ENCODE measurements at regions not wholly inside any gene's neighbourhood (a gene's known extent, or its start where the extent isn't known, plus 50 kb on each side); places are given as distances from the start of the nearest gene placed in this dataset.
"Not testable (repeated sequence)": the region's sequence is repeated elsewhere in the genome, so short reads cannot be mapped to it uniquely, and the experiment has no call there.

DNA sequence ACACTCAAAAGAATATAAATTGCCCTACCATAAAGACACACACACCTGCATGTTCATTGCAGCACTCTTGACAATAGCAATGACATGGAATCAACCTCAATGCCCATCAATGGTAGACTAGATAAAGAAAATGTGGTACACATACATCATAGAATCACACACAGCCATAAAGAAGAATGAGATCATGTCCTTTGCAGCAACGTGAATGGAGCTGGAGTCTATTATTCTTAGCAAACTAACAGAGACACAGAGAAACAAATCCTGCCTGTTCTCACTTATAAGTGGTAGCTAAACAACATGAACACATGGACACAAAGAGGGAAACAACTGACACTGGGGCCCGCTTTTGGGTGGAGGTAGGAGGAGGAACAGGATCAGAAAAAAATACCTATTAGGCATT is 2062.2 kb upstream of the CDH6 start:
- no peaks in the 10 kb centered on the region for H3K27me3 ChIP-seq (ENCODE audit: insufficient read depth, low read length)
- H2AFZ ChIP-seq (ENCODE audit: low read depth, low read length), result no peak overlapping the region
- no peaks in the 10 kb centered on the region for H3K9me3 ChIP-seq (ENCODE audit: low read length)
- H3K4me3 ChIP-seq (ENCODE audit: low read length), result no peak overlapping the region
- H3K36me3 ChIP-seq (ENCODE audit: insufficient read depth, low read length), result no peaks in the 10 kb centered on the region
- no peaks in the 10 kb centered on the region for H3K4me1 ChIP-seq (ENCODE audit: insufficient read depth, low read length)

DNA sequence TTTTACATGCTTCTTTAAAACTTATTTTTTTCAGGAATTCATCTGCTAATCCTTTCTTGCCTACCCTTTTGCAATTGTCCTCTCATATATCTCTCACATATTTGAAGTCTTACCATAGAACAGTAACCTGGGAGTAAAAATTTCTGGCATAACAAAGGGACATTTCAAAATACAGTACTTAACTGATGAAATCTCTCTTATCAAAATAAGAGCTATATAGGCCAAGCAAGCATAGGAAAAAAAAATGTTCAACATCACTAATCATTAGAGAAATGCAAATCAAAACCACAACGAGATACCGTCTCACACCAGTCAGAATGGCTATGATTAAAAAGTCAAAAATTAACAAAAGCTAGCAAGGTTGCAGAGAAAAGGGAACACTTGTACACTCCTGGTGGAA is 2062.7 kb upstream of the CDH6 start:
- H3K27me3 ChIP-seq (ENCODE audit: insufficient read depth, low read length), result no peaks in the 10 kb centered on the region
- H3K4me3 ChIP-seq (ENCODE audit: low read length), result no peak overlapping the region
- H3K9me3 ChIP-seq (ENCODE audit: low read length), result no peaks in the 10 kb centered on the region
- H3K36me3 ChIP-seq (ENCODE audit: insufficient read depth, low read length), result no peaks in the 10 kb centered on the region
- H3K4me1 ChIP-seq (ENCODE audit: insufficient read depth, low read length), result no peaks in the 10 kb centered on the region
- no peak overlapping the region for H2AFZ ChIP-seq (ENCODE audit: low read depth, low read length)

DNA sequence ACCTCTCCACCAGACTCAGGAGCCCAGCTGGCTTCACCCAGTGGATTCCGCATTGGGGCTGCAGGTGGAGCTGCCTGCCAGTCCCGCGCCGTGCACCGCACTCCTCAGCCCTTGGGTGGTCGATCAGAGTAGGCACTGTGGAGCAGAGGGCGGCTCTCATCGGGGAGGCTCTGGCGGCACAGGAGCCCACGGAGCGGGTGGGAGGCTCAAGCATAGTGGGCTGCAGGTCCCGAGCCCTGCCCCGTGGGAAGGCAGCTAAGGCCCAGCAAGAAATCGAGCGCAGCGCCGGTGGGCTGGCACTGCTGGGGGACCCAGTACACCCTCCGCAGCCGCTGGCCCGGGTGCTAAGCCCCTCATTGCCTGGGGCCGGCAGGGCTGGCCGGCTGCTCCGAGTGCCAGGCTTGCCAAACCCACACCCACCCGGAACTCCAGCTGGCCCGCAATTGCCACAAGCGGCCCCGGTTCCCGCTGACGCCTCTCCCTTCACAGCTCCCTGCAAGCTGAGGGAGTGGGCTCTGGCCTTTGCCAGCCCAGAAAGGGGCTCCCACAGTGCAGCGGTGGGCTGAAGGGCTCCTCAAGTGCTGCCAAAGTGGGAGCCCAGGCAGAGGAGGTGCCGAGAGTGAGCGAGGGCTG is 2065.8 kb upstream of the CDH6 start:
- not testable (repeated sequence) for H3K27me3 ChIP-seq (ENCODE audit: insufficient read depth, low read length); H3K36me3 ChIP-seq (ENCODE audit: insufficient read depth, low read length); H3K9me3 ChIP-seq (ENCODE audit: low read length); H2AFZ ChIP-seq (ENCODE audit: low read depth, low read length); H3K4me3 ChIP-seq (ENCODE audit: low read length); H3K4me1 ChIP-seq (ENCODE audit: insufficient read depth, low read length)

DNA sequence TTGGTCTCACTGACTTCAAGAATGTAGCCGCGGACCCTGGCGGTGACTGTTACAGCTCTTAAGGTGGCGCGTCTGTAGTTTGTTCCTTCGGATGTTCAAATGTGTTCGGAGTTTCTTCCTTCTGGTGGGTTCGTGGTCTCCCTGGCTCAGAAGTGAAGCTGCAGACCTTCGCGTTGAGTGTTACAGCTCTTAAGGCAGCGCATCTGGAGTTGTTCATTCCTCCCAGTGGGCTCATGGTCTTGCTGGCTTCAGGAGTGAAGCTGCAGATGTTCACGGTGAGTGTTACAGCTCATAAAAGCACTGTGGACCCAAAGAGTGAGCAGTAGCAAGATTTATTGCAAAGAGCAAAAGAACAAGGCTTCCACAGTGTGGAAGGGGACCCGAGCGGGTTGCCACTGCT is 2067.0 kb upstream of the CDH6 start:
- H3K4me1 ChIP-seq (ENCODE audit: insufficient read depth, low read length); H3K9me3 ChIP-seq (ENCODE audit: low read length); H3K36me3 ChIP-seq (ENCODE audit: insufficient read depth, low read length); H3K4me3 ChIP-seq (ENCODE audit: low read length); H2AFZ ChIP-seq (ENCODE audit: low read depth, low read length); H3K27me3 ChIP-seq (ENCODE audit: insufficient read depth, low read length): not testable (repeated sequence)

DNA sequence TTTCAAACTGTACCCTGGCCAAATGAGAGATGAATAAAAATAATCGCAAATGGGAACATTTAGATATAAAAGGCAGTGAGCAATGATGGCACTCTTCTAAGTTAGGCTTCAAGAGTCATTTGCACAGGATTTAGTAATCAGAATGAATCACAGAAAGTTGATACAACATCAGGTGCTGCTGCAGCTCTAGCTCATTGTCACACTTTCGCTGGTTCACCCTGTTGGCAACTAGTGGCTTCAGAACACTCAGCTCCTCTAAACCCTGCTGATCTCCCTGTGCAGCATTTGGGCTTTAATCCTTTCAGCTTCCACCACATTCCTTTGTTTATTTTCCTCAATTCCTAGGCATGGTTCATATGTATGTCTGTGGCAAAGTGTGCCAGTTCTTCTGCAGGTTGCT is 2071.2 kb upstream of the CDH6 start:
- no peak overlapping the region for H2AFZ ChIP-seq (ENCODE audit: low read depth, low read length)
- H3K4me1 ChIP-seq (ENCODE audit: insufficient read depth, low read length), result peaks cover 3% of the 10 kb centered on the region
- H3K9me3 ChIP-seq (ENCODE audit: low read length), result no peaks in the 10 kb centered on the region
- H3K27me3 ChIP-seq (ENCODE audit: insufficient read depth, low read length), result no peaks in the 10 kb centered on the region
- H3K4me3 ChIP-seq (ENCODE audit: low read length), result no peak overlapping the region
- no peaks in the 10 kb centered on the region for H3K36me3 ChIP-seq (ENCODE audit: insufficient read depth, low read length)

DNA sequence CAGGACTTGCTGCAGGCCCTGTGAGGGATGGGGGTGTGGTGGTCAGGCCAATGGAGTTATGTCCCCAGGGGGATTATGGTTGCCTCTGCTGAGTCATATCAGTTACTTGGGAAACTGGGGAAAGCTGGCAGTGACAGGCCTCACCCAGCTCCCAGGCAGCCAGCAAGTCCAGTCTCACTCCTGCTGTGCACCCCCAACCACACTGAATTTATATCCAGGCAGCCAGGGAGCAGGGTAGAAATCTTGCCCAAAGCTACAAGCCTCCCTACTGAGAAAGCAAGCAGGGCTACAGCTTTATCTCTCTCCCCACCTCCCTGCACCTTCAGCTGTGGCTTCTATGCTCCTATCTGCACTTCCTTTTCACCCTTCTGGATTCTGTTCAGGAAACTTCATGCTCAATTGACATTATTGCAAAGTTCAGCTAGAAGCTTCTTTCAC is 2076.0 kb upstream of the CDH9 start:
- Histone ChIP-seq H2AFZ (ENCODE audit: low read depth, low read length) (no peak overlapping the region), H3K36me3 (ENCODE audit: insufficient read depth, low read length) (no peaks in the 10 kb centered on the region), H3K4me1 (ENCODE audit: insufficient read depth, low read length) (no peaks in the 10 kb centered on the region), H3K9me3 (ENCODE audit: low read length) (no peaks in the 10 kb centered on the region), H3K4me3 (ENCODE audit: low read length) (no peak overlapping the region), H3K27me3 (ENCODE audit: insufficient read depth, low read length) (no peaks in the 10 kb centered on the region)

DNA sequence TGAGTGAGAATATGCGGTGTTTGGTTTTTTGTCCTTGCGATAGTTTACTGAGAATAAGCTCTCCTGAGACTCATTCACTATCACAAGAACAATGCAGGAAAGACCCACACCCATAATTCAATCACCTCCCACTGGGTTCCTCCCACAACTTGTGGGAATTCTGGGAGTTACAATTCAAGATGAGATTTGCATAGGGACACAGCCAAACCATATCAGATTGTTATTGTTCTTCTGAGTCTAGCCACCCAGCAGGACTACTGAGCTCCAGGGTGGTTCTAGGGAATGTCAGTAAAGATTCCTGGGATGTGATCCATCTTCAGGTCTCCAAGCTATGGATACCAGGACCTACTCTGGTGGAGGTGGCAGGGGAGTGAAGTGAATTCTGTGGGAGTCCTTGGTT is 2075.1 kb upstream of the CDH9 start:
- no peak overlapping the region for H3K4me3 ChIP-seq (ENCODE audit: low read length)
- H3K9me3 ChIP-seq (ENCODE audit: low read length), result no peaks in the 10 kb centered on the region

DNA sequence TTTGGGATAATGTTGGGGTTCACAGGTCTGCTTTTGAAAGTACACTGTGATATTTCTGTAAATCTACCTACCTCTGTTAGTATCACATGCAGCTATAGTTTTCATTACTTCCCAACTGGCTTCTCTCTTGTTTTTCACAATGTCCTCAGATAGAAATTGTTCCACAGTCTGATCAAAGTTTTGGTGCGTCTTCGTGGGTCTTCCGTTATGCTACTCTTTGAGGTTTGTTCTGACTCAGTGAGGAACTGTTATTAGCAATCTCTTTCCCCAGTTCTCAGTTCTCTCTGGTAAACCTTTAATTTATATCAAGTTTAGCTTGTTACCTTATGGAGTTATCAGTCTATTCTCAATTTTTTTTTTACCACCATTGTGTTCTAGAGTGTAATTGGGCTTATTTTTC is 2061.2 kb upstream of the CDH9 start:
- Histone ChIP-seq H3K4me3 (ENCODE audit: low read length) (no peak overlapping the region), H3K36me3 (ENCODE audit: insufficient read depth, low read length) (no peaks in the 10 kb centered on the region), H3K9me3 (ENCODE audit: low read length) (no peaks in the 10 kb centered on the region), H2AFZ (ENCODE audit: low read depth, low read length) (no peak overlapping the region), H3K27me3 (ENCODE audit: insufficient read depth, low read length) (no peaks in the 10 kb centered on the region), H3K4me1 (ENCODE audit: insufficient read depth, low read length) (no peaks in the 10 kb centered on the region)

More for the DNA sequence above, 2075.1 kb upstream of the CDH9 start:
- no peak overlapping the region for H2AFZ ChIP-seq (ENCODE audit: low read depth, low read length)
- no peaks in the 10 kb centered on the region for H3K4me1 ChIP-seq (ENCODE audit: insufficient read depth, low read length)
- H3K36me3 ChIP-seq (ENCODE audit: insufficient read depth, low read length), result no peaks in the 10 kb centered on the region
- H3K27me3 ChIP-seq (ENCODE audit: insufficient read depth, low read length), result no peaks in the 10 kb centered on the region

DNA sequence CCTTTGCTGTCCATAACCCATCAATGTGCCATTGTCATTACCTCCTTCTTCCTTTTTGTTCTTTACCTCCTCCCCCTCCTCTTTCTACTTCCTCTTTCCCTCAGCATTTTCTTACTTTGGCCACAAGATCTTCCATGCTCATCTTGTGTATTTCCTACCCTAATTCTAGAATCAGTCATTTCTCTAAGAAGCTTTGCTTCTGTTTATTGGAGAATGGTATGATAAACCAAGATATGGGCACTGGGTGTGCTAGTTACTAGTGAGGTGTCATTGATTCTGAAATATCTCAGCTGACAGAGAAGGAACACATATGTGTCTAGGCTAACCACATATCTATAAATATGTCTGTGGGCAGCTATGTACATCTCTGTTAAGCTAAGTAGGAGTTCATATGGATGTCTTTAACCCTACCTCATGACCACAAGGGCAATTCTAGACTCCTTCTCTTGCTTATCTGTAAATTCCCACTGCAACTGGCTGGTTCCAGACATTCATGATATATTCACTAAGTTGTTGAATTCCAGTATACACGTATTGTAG is 2051.3 kb upstream of the CDH9 start:
- no peak overlapping the region for H3K4me3 ChIP-seq (ENCODE audit: low read length)
- no peaks in the 10 kb centered on the region for H3K36me3 ChIP-seq (ENCODE audit: insufficient read depth, low read length)
- H3K27me3 ChIP-seq (ENCODE audit: insufficient read depth, low read length), result no peaks in the 10 kb centered on the region
- no peaks in the 10 kb centered on the region for H3K9me3 ChIP-seq (ENCODE audit: low read length)
- H2AFZ ChIP-seq (ENCODE audit: low read depth, low read length), result no peak overlapping the region
- H3K4me1 ChIP-seq (ENCODE audit: insufficient read depth, low read length), result no peaks in the 10 kb centered on the region

DNA sequence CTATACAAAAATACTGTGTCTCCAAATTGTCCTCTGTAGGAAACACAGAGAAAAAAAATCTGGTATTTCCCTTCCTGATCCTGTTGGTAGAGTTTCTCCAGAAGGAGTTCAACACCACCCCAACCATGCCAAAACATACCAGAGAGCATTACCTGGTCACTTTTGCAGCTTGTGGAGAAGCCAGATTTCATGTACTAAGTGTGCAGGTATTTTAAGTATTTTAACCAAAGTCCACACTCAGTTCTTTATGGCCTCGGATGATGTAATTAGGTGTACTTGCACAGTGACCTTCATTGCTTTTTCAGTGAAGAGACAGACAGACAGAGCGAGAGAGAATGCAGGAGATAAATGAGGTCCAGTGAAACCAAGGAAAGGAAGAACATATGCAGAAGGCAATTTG is 2046.8 kb upstream of the CDH9 start:
- H3K36me3 ChIP-seq (ENCODE audit: insufficient read depth, low read length), result no peaks in the 10 kb centered on the region
- no peaks in the 10 kb centered on the region for H3K27me3 ChIP-seq (ENCODE audit: insufficient read depth, low read length)
- H3K4me3 ChIP-seq (ENCODE audit: low read length), result no peak overlapping the region
- H2AFZ ChIP-seq (ENCODE audit: low read depth, low read length), result no peak overlapping the region
- no peaks in the 10 kb centered on the region for H3K9me3 ChIP-seq (ENCODE audit: low read length)
- no peaks in the 10 kb centered on the region for H3K4me1 ChIP-seq (ENCODE audit: insufficient read depth, low read length)

DNA sequence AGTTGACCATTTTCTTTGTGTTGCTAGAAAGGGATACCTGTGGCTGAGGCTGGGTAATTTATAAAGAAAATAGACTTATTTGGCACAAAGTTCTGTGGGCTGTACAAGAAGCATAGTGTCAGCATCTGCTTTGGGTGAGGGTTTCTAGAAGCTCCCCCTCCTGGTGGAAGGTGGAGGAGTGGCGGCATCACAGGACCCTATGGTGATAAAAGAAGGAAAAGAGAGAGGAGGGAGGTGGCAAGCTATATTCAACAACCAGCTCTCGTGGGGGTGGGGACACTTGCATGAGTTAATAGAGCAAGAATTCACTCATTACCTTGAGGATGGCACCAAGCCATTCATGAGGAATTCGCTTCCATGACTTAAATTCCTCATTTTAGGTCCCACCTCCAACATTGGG is 2041.4 kb upstream of the CDH9 start:
- Histone ChIP-seq H3K4me1 (ENCODE audit: insufficient read depth, low read length) (no peaks in the 10 kb centered on the region), H3K4me3 (ENCODE audit: low read length) (no peak overlapping the region), H2AFZ (ENCODE audit: low read depth, low read length) (no peak overlapping the region), H3K36me3 (ENCODE audit: insufficient read depth, low read length) (no peaks in the 10 kb centered on the region), H3K9me3 (ENCODE audit: low read length) (no peaks in the 10 kb centered on the region), H3K27me3 (ENCODE audit: insufficient read depth, low read length) (no peaks in the 10 kb centered on the region)

DNA sequence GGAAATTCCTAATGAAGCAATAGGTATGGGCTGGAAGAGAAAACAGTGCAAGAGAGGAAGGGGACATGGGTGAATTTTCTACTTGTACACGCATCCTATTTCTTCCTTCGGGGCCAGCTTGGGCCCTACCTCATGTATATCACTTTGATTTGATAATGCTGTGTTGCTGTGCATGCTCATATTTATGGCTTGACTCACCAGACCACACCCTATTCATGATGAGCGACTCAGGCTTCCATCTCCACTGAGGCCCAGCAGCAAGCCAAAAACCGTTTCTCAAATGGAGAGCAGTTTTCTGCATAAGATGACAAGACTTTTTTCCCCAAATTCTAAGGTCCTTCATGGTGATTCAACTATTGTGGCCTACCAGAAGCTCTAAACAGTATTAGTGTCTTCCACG is 2039.1 kb upstream of the CDH9 start:
- H3K36me3 ChIP-seq (ENCODE audit: insufficient read depth, low read length), result no peaks in the 10 kb centered on the region
- no peaks in the 10 kb centered on the region for H3K9me3 ChIP-seq (ENCODE audit: low read length)
- H2AFZ ChIP-seq (ENCODE audit: low read depth, low read length), result no peak overlapping the region
- no peaks in the 10 kb centered on the region for H3K4me1 ChIP-seq (ENCODE audit: insufficient read depth, low read length)
- no peak overlapping the region for H3K4me3 ChIP-seq (ENCODE audit: low read length)
- H3K27me3 ChIP-seq (ENCODE audit: insufficient read depth, low read length), result no peaks in the 10 kb centered on the region

DNA sequence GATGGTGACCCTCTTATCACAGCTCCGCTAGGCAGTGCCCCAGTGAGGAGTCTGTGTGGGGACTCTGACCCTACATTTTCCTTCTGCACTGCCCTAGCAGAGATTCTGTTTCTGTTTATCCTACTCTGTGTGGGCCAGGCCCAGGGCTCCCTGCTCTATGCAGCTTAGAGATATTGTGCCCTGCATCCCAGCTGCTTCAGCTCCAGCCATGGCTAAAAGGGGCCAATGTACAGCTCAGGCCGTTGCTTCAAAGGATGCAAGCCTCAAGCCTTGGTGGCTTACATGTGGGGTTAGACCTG is 2030.7 kb upstream of the CDH9 start:
- Histone ChIP-seq H3K36me3 (ENCODE audit: insufficient read depth, low read length) (no peaks in the 10 kb centered on the region), H3K9me3 (ENCODE audit: low read length) (no peaks in the 10 kb centered on the region), H3K4me1 (ENCODE audit: insufficient read depth, low read length) (peaks cover 3% of the 10 kb centered on the region), H3K27me3 (ENCODE audit: insufficient read depth, low read length) (no peaks in the 10 kb centered on the region), H2AFZ (ENCODE audit: low read depth, low read length) (no peak overlapping the region), H3K4me3 (ENCODE audit: low read length) (no peak overlapping the region)

DNA sequence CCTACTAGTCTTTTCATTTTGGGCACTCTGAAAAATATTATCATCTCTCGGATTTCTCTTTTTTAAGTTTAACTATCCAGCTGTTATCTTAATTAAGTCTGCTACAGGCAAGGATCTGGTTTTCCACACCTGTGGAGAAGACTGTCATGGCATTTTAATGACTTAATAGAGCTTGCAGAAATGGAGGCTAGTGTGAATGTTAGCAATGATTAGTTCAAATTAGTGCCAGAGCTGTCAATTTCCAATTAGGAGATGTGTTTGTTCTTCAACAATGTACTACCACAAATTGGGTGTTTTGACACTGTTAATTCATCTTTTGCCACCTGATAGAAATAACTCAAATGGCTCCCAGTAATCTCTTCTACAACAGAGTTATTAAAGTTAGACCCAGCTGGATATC is 2023.0 kb upstream of the CDH9 start:
- Histone ChIP-seq H3K4me1 (ENCODE audit: insufficient read depth, low read length) (no peaks in the 10 kb centered on the region), H3K4me3 (ENCODE audit: low read length) (no peak overlapping the region), H2AFZ (ENCODE audit: low read depth, low read length) (no peak overlapping the region), H3K9me3 (ENCODE audit: low read length) (no peaks in the 10 kb centered on the region), H3K36me3 (ENCODE audit: insufficient read depth, low read length) (no peaks in the 10 kb centered on the region), H3K27me3 (ENCODE audit: insufficient read depth, low read length) (no peaks in the 10 kb centered on the region)

All from neuron (in vitro differentiated cells).